ENCODE measurements at regions not wholly inside any gene's neighbourhood (a gene's known extent, or its start where the extent isn't known, plus 50 kb on each side); places are given as distances from the start of the nearest gene placed in this dataset.

DNA sequence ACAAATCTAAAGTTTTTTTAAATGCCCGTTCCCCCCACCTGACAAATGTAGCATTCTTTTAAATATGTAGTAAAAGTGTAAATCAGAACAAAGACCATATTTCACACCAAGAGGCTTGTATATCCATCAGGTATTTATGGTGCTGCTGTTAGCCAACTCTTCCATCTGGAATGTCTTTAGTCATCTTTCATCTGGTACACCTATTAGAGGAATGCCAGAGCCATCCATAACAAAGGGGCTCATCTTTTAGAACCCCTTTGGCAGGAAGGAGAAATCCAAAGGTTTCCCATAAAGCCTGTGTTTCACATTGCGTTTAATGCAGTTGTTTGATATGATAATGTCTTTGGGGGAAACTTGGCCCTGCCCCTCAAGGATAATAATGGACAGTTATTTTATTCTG is 79.3 kb upstream of the C1orf87 start:
- intact Hi-C loops (cut with DNase I): loop anchor here in 2 of 10 donors (10.0 kb wide), 2 partner anchors 882 to 1702 kb away; no protein-coding TSS in a partner anchor
- Histone ChIP-seq H3K36me3 (no peaks in the 10 kb centered on the region), H3K9me3 (no peaks in the 10 kb centered on the region), H3K27me3 (no peaks in the 10 kb centered on the region), H3K4me3 (no peak overlapping the region), H3K4me1 (no peaks in the 10 kb centered on the region), H3K27ac (no peak overlapping the region)
- DNase-seq: no peak
- 85 to 94% (median 89%) methylated on average over 2 of the region's 2 CpGs for WGBS, 4 donors
- TF ChIP-seq, protein P1, sequence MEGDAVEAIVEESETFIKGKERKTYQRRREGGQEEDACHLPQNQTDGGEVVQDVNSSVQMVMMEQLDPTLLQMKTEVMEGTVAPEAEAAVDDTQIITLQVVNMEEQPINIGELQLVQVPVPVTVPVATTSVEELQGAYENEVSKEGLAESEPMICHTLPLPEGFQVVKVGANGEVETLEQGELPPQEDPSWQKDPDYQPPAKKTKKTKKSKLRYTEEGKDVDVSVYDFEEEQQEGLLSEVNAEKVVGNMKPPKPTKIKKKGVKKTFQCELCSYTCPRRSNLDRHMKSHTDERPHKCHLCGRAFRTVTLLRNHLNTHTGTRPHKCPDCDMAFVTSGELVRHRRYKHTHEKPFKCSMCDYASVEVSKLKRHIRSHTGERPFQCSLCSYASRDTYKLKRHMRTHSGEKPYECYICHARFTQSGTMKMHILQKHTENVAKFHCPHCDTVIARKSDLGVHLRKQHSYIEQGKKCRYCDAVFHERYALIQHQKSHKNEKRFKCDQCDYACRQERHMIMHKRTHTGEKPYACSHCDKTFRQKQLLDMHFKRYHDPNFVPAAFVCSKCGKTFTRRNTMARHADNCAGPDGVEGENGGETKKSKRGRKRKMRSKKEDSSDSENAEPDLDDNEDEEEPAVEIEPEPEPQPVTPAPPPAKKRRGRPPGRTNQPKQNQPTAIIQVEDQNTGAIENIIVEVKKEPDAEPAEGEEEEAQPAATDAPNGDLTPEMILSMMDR (IDR thresholded peaks at IDR 0.05): no peak
- TF ChIP-seq POLR2A (IDR thresholded peaks at IDR 0.05): no peak
- no peak for ATAC-seq

DNA sequence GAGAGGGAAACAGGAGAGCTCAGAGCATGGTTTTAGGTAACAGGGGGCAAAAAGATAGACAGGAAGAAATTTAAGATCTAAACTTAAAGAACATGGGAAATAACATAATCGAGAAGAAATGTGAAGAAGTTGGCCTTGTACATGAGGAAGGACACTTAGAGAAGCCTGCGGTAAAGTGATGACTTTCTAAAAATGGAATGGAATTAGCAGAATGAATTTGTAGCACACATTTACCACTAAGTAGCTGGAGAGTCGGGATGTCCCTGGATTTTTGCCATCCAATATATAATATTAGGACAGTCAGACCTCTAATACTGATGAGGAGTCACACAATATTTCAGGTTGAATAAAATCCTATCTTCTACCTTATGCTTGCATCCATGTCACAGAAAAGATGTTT is 77.7 kb upstream of the C1orf87 start:
- 48 to 58% (median 53%) methylated on average over 3 of the region's 3 CpGs for WGBS, 4 donors
- Histone ChIP-seq H3K9me3 (no peaks in the 10 kb centered on the region), H3K4me3 (no peak overlapping the region), H3K27ac (no peak overlapping the region), H3K27me3 (no peaks in the 10 kb centered on the region), H3K36me3 (no peaks in the 10 kb centered on the region), H3K4me1 (no peaks in the 10 kb centered on the region)
- DNase-seq (no peak), ATAC-seq (no peak)
- intact Hi-C loops (cut with DNase I): loop anchor here in 2 of 10 donors (10.0 kb wide), 2 partner anchors 883 to 1703 kb away; no protein-coding TSS in a partner anchor
- TF ChIP-seq, protein P1 (IDR thresholded peaks at IDR 0.05): no peak
- no peak for TF ChIP-seq POLR2A (IDR thresholded peaks at IDR 0.05)

DNA sequence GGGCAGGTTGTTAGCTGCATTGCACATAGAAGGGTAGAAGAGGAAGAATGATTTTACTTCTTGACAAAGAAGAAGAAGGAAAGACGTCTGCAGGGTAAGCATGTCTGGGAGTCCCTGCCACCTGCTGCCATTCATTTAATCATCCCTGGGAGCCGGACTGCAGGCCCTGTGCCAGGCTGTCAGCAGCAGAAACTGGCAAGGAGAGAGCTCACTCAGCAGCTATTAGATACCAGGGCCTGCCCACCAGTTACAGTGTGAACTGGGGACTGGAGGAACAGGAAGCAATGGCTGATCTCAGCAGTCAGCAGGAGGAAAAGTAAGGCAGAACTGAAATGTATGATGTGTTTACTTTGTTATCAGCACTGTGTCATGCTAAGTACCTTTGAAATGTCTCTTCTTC is 75.7 kb upstream of the C1orf87 start:
- WGBS, 4 donors: 24 to 40% (median 32%) methylated on average over 2 of the region's 2 CpGs
- Histone ChIP-seq H3K36me3 (no peaks in the 10 kb centered on the region), H3K4me3 (no peak overlapping the region), H3K9me3 (no peaks in the 10 kb centered on the region), H3K4me1 (no peaks in the 10 kb centered on the region), H3K27ac (no peak overlapping the region), H3K27me3 (no peaks in the 10 kb centered on the region)
- DNase-seq (peak; percentile 49 to 88 (median 72)), ATAC-seq (peak; percentile 86 to 99 (median 96))
- TF ChIP-seq, protein P1 (IDR thresholded peaks at IDR 0.05): no peak
- no peak for TF ChIP-seq POLR2A (IDR thresholded peaks at IDR 0.05)
- intact Hi-C loops (cut with DNase I): no loop called here

DNA sequence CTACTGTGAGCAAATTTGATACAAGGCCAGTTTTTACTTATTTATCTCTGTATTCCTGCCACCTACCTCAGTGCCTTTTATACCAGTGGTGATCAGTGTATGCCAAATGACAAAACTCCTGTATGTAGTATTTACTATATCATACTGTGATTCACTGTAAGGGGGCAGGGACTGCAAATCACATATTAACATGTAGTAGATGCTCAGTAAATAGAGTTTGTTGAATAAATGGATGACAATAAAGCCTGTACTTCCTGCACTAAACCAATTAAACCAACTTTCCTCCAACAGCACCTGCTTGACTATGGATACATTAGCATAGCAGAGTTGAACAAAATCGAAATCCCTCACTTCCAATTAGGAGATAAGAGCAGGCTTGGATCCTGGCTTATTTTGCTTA is 73.3 kb upstream of the C1orf87 start:
- ATAC-seq (no peak), DNase-seq (no peak)
- intact Hi-C loops (cut with DNase I): no loop called here
- H3K27ac ChIP-seq: no peak overlapping the region
- no peak overlapping the region for H3K4me3 ChIP-seq
- no peaks in the 10 kb centered on the region for H3K27me3 ChIP-seq
- no peaks in the 10 kb centered on the region for H3K36me3 ChIP-seq
- TF ChIP-seq, protein P1 (IDR thresholded peaks at IDR 0.05): no peak
- no peak for TF ChIP-seq POLR2A (IDR thresholded peaks at IDR 0.05)
- 76 to 86% (median 84%) methylated on average over 1 of the region's 1 CpG for WGBS, 4 donors
- no peaks in the 10 kb centered on the region for H3K4me1 ChIP-seq
- no peaks in the 10 kb centered on the region for H3K9me3 ChIP-seq
